AG20443 (cell line): ENCODE measurements at regions not wholly inside any gene's neighbourhood (a gene's known extent, or its start where the extent isn't known, plus 50 kb on each side); places are given as distances from the start of the nearest gene placed in this dataset.
A peak's percentile ranks its signal among the peaks of the same experiment; 100 is the strongest.

Experiments used
- DNase-seq: peaks from one replicate; pipeline ENCODE4 v3.0.0; 2012; ENCODE audit warnings: low spot score, mixed read lengths

- DNase-seq, result peak; percentile 32
These were observed 372.4 kb downstream of the TGFB2 start for GRCh38 chr1:218717575-218717974.

- peak; percentile 21 for DNase-seq
These were observed 373.1 kb downstream of the TGFB2 start for GRCh38 chr1:218718206-218718605.

GRCh38 chr1:218718977-218719376 is 373.8 kb downstream of the TGFB2 start:
- DNase-seq, result no peak

- DNase-seq, result no peak
These were observed 383.9 kb downstream of the TGFB2 start for GRCh38 chr1:218728898-218729565.

GRCh38 chr1:218735436-218736032 is 390.4 kb downstream of the TGFB2 start:
- peak; percentile 81 for DNase-seq

- DNase-seq, result peak; percentile 55
These were observed 394.3 kb downstream of the TGFB2 start for GRCh38 chr1:218739426-218739825.

GRCh38 chr1:218741852-218742251 is 396.7 kb downstream of the TGFB2 start:
- DNase-seq, result no peak

GRCh38 chr1:218742467-218743262 is 397.5 kb downstream of the TGFB2 start:
- no peak for DNase-seq

GRCh38 chr1:218743861-218744505 is 398.8 kb downstream of the TGFB2 start:
- no peak for DNase-seq

- no peak for DNase-seq
These were observed 402.9 kb downstream of the TGFB2 start for GRCh38 chr1:218748071-218748470.

- no peak for DNase-seq
These were observed 405.3 kb downstream of the TGFB2 start for GRCh38 chr1:218750216-218750970.

- no peak for DNase-seq
These were observed 406.2 kb downstream of the TGFB2 start for GRCh38 chr1:218751208-218751948.

GRCh38 chr1:218752126-218752525 is 407.0 kb downstream of the TGFB2 start:
- DNase-seq, result no peak

- no peak for DNase-seq
These were observed 409.3 kb downstream of the TGFB2 start for GRCh38 chr1:218754477-218754876.

GRCh38 chr1:218755128-218755527 is 410.0 kb downstream of the TGFB2 start:
- no peak for DNase-seq

GRCh38 chr1:218759795-218760194 is 413.9 kb upstream of the LYPLAL1 start:
- DNase-seq, result no peak

- DNase-seq, result no peak
These were observed 412.8 kb upstream of the LYPLAL1 start for GRCh38 chr1:218760601-218761570.

- no peak for DNase-seq
These were observed 410.1 kb upstream of the LYPLAL1 start for GRCh38 chr1:218763538-218763937.

GRCh38 chr1:218765753-218766152 is 407.9 kb upstream of the LYPLAL1 start:
- no peak for DNase-seq

- no peak for DNase-seq
These were observed 401.7 kb upstream of the LYPLAL1 start for GRCh38 chr1:218771931-218772330.
